Suprapubic skin (tissue), 4 donors: ENCODE measurements at regions not wholly inside any gene's neighbourhood (a gene's known extent, or its start where the extent isn't known, plus 50 kb on each side); places are given as distances from the start of the nearest gene placed in this dataset.

Source experiments
- DNase-seq, 2 donors: peaks; one replicate each; pipeline ENCODE4 v3.0.0-alpha.2; 2019; ENCODE audit warnings: low spot score in 2 of 2
- H3K27ac ChIP-seq: fragments of 200-600 bp; sonication (generic); one replicate; pipeline ENCODE4 v1.5.1; 2019
- H3K27me3 ChIP-seq: fragments of 200-600 bp; sonication (generic); one replicate; pipeline ENCODE4 v1.5.1; 2019
- H3K36me3 ChIP-seq: fragments of 200-600 bp; sonication (generic); one replicate; pipeline ENCODE4 v1.5.1; 2019
- H3K4me1 ChIP-seq: fragments of 200-600 bp; sonication (generic); one replicate; pipeline ENCODE4 v1.5.1; 2019
- H3K4me3 ChIP-seq: fragments of 200-600 bp; sonication (generic); one replicate; pipeline ENCODE4 v1.5.1; 2019; ENCODE audit warnings: mild to moderate bottlenecking
- H3K9me3 ChIP-seq: fragments of 200-600 bp; sonication (generic); one replicate; pipeline ENCODE4 v1.5.1; 2019
- EP300 ChIP-seq: sonication (generic); formaldehyde crosslinking; IDR thresholded peaks from one replicate; pipeline ENCODE4 v1.6.1; 2017; ENCODE audit warnings: antibody characterized with exemption
- POLR2A ChIP-seq, 2 donors: fragments of 450-650 bp; IDR thresholded peaks; one replicate each; pipeline ENCODE4 v1.6.1; 2017; ENCODE audit warnings: antibody characterized with exemption in 2 of 2, mild to moderate bottlenecking in 2 of 2, moderate library complexity in 2 of 2
- POLR2AphosphoS5 ChIP-seq, 3 donors: sonication (generic); formaldehyde crosslinking; IDR thresholded peaks; one replicate each; pipeline ENCODE4 v1.6.1; 2017; ENCODE audit warnings: antibody characterized with exemption in 3 of 3
- WGBS: methylation state at CpG from one replicate; pipeline ENCODE4 v1.1.5; 2018; 5-methylcytosine and 5-hydroxymethylcytosine counted together
- TF ChIP-seq, protein P1 (sequence below), 2 donors: fragments of 200-600 bp in 1 of 2; fragments of 450-650 bp in 1 of 2; sonication (generic) in 1 of 2; IDR thresholded peaks; one replicate each; pipeline ENCODE4 v1.5.1; 2016 to 2019; ENCODE audit warnings: antibody characterized with exemption in 2 of 2, mild to moderate bottlenecking in 1 of 2, moderate library complexity in 1 of 2

GRCh38 chr15:38904298-38904697, 339.7 kb upstream of the RASGRP1 start:
- no peak overlapping the region for H3K27ac ChIP-seq
- 84% methylated on average over 4 of the region's 4 CpGs for WGBS
- TF ChIP-seq POLR2AphosphoS5 (IDR thresholded peaks at IDR 0.05) (no peak), EP300 (no peak), POLR2A (IDR thresholded peaks at IDR 0.05) (no peak)
- TF ChIP-seq, protein P1, sequence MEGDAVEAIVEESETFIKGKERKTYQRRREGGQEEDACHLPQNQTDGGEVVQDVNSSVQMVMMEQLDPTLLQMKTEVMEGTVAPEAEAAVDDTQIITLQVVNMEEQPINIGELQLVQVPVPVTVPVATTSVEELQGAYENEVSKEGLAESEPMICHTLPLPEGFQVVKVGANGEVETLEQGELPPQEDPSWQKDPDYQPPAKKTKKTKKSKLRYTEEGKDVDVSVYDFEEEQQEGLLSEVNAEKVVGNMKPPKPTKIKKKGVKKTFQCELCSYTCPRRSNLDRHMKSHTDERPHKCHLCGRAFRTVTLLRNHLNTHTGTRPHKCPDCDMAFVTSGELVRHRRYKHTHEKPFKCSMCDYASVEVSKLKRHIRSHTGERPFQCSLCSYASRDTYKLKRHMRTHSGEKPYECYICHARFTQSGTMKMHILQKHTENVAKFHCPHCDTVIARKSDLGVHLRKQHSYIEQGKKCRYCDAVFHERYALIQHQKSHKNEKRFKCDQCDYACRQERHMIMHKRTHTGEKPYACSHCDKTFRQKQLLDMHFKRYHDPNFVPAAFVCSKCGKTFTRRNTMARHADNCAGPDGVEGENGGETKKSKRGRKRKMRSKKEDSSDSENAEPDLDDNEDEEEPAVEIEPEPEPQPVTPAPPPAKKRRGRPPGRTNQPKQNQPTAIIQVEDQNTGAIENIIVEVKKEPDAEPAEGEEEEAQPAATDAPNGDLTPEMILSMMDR (IDR thresholded peaks at IDR 0.05): no peak
- H3K36me3 ChIP-seq: no peaks in the 10 kb centered on the region
- no peak for DNase-seq
- H3K9me3 ChIP-seq: no peaks in the 10 kb centered on the region
- H3K4me1 ChIP-seq: no peaks in the 10 kb centered on the region
- H3K27me3 ChIP-seq: no peaks in the 10 kb centered on the region
- no peak overlapping the region for H3K4me3 ChIP-seq

DNA sequence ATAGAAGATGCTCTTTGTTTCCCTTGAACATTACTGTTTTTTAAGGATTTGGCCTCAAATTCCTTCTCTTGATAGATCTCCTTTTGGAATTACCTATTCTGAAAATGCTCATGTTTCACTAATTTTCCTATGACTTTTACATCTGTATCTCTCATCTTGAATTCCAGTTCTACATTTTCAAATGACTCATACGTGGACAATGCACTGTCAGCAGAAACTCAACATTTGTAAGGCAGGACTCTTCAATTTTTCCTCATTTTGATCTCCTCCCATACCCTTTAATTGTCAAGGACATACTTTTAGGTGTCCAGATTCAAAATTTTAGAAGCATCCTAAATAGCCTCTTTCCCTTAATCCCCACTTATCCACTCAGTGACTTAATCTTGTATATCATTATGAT, 341.0 kb upstream of the RASGRP1 start:
- Histone ChIP-seq H3K27me3 (no peaks in the 10 kb centered on the region), H3K4me3 (no peak overlapping the region), H3K27ac (no peak overlapping the region), H3K36me3 (no peaks in the 10 kb centered on the region), H3K9me3 (no peaks in the 10 kb centered on the region), H3K4me1 (no peaks in the 10 kb centered on the region)
- TF ChIP-seq, protein P1 (IDR thresholded peaks at IDR 0.05): no peak
- TF ChIP-seq POLR2AphosphoS5 (IDR thresholded peaks at IDR 0.05) (no peak), POLR2A (IDR thresholded peaks at IDR 0.05) (no peak), EP300 (no peak)
- no peak for DNase-seq
- 68% methylated on average over 1 of the region's 1 CpG for WGBS

GRCh38 chr15:38920966-38921365, 356.4 kb upstream of the RASGRP1 start:
- DNase-seq: no peak
- H3K4me3 ChIP-seq: no peak overlapping the region
- H3K27ac ChIP-seq: no peak overlapping the region
- TF ChIP-seq POLR2A (IDR thresholded peaks at IDR 0.05) (no peak), POLR2AphosphoS5 (IDR thresholded peaks at IDR 0.05) (no peak), EP300 (no peak)
- TF ChIP-seq, protein P1 (IDR thresholded peaks at IDR 0.05): no peak
- H3K27me3 ChIP-seq: no peaks in the 10 kb centered on the region
- H3K9me3 ChIP-seq: no peaks in the 10 kb centered on the region
- WGBS: 98% methylated on average over 2 of the region's 2 CpGs
- no peaks in the 10 kb centered on the region for H3K36me3 ChIP-seq
- no peaks in the 10 kb centered on the region for H3K4me1 ChIP-seq

DNA sequence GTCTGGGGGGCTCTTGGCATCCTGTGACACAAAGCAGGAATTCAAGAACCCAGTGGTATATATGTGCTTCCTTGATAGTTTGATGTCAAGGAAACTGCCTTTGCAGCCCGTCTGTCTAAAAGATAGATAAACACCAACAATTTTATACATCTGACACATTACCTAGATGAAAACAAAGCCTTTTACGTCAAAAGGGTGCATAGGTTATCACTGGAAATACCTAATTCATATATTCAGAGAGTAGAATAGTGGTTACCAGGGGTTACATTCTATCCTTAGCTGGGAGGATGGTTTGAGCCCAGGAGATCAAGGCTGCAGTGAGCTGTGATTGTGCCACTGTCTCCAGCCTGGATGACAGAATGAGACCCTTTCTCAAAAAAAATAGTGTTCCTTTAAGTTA, 356.9 kb upstream of the RASGRP1 start:
- H3K9me3 ChIP-seq: no peaks in the 10 kb centered on the region
- no peak overlapping the region for H3K4me3 ChIP-seq
- TF ChIP-seq, protein P1 (IDR thresholded peaks at IDR 0.05): no peak
- no peak for TF ChIP-seq POLR2A (IDR thresholded peaks at IDR 0.05)
- TF ChIP-seq POLR2AphosphoS5 (IDR thresholded peaks at IDR 0.05): no peak
- no peak for TF ChIP-seq EP300
- no peaks in the 10 kb centered on the region for H3K4me1 ChIP-seq
- no peak for DNase-seq
- H3K27ac ChIP-seq: no peak overlapping the region
- H3K36me3 ChIP-seq: no peaks in the 10 kb centered on the region
- no peaks in the 10 kb centered on the region for H3K27me3 ChIP-seq
- WGBS: 78% methylated on average over 2 of the region's 2 CpGs

DNA sequence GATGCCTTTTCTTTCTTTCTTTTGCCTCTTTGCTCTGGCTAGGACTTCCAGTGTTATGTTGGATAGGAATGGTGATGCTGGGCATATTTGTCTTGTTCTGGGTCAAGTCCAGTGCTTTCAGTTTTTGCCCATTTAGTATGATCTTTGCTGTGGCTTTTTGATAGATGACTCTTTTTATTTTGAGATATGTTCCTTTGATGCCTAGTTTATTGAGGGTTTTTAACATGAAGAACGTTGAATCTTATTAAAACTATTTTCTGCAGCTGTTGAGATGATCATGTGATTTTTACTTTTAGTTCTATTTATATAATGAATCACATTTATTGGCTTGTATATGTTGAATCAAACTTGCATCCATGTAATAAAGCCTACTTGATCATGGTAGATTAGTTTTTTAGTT, 363.8 kb upstream of the RASGRP1 start:
- no peak overlapping the region for H3K27ac ChIP-seq
- no peak for TF ChIP-seq POLR2A (IDR thresholded peaks at IDR 0.05)
- H3K36me3 ChIP-seq: no peaks in the 10 kb centered on the region
- no peaks in the 10 kb centered on the region for H3K4me1 ChIP-seq
- no peak overlapping the region for H3K4me3 ChIP-seq
- no peak for DNase-seq
- WGBS: 46% methylated on average over 1 of the region's 1 CpG
- no peaks in the 10 kb centered on the region for H3K27me3 ChIP-seq
- no peaks in the 10 kb centered on the region for H3K9me3 ChIP-seq

DNA sequence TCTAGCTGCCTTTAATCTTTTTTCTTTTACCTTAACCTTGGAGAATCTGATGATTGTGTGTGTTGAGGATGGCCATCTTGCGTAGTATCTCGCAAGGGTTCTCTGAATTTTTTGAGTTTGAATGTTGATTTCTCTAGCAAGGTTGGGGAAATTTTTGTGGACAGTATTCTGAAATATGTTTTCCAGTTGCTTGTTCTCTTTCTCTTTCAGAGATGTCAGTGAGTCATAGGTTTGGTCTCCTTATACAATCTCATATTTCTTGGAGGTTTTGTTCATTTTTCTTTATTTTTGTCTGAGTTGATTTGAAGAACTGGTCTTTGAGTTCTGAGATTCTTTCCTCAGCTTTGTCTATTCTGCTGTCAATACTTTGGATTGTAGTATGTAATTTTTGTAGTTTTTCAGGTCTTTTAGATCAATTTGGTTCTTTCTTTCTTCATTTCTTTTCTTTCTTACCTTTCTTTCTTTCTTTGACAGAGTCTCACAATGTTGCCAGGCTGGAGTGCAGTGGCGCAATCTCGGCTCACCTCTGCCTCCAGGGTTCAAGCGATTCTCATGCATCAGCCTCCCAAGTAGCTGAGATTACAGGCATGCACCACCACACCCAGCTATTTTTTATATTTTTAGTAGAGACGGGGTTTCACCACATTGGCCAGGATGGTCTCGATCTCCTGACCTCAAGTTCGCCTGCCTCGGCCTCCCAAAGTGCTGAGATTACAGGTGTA, 366.4 kb upstream of the RASGRP1 start:
- TF ChIP-seq POLR2AphosphoS5 (IDR thresholded peaks at IDR 0.05) (no peak), EP300 (no peak), POLR2A (IDR thresholded peaks at IDR 0.05) (no peak)
- TF ChIP-seq, protein P1 (IDR thresholded peaks at IDR 0.05): no peak
- Histone ChIP-seq H3K4me1 (no peaks in the 10 kb centered on the region), H3K9me3 (no peaks in the 10 kb centered on the region), H3K4me3 (no peak overlapping the region), H3K36me3 (no peaks in the 10 kb centered on the region), H3K27me3 (no peaks in the 10 kb centered on the region), H3K27ac (no peak overlapping the region)
- WGBS: 97% methylated on average over 9 of the region's 9 CpGs
- DNase-seq: no peak
